H1 (cell line): ENCODE measurements at regions not wholly inside any gene's neighbourhood (a gene's known extent, or its start where the extent isn't known, plus 50 kb on each side); places are given as distances from the start of the nearest gene placed in this dataset.

Source experiments
- BACH1 ChIP-seq: IDR thresholded peaks from 2 replicates; pipeline ENCODE4 v1.6.1; 2012; ENCODE audit warnings: low read length, improper control_type of control experiment
- CHD2 ChIP-seq: IDR thresholded peaks from 2 replicates; pipeline ENCODE4 v1.6.1; 2012; ENCODE audit warnings: low read length, improper control_type of control experiment
- FOSL1 ChIP-seq: IDR thresholded peaks from 2 replicates; pipeline ENCODE4 v1.6.1; 2011; ENCODE audit warnings: mild to moderate bottlenecking, low read depth, low read length, moderate library complexity; ENCODE audit not compliant: insufficient read depth
- SUZ12 ChIP-seq: fragments of 200-600 bp; sonication (generic); IDR thresholded peaks from 2 replicates; pipeline ENCODE4 v1.6.1; 2012; ENCODE audit warnings: mild to moderate bottlenecking, inconsistent platforms, low read length, moderate library complexity, mixed read lengths
- TAF1 ChIP-seq: IDR thresholded peaks from 2 replicates; pipeline ENCODE4 v1.6.1; 2011; ENCODE audit warnings: mild to moderate bottlenecking, low read depth, low read length
- TF ChIP-seq, protein P1 (sequence below): fragments of 300-600 bp; sonication (generic); IDR thresholded peaks from 2 replicates; pipeline ENCODE4 v1.7.1; 2012; ENCODE audit warnings: low read length, moderate library complexity, mild to moderate bottlenecking, inconsistent platforms; ENCODE audit not compliant: insufficient replicate concordance
- TF ChIP-seq, protein P2 (sequence below): IDR thresholded peaks from 2 replicates; pipeline ENCODE4 v1.6.1; 2011; ENCODE audit warnings: low read length, improper control_type of control experiment
- TF ChIP-seq, protein P3 (sequence below), 3 experiments: IDR thresholded peaks; 1 replicate in 2 of 3; 2 replicates in 1 of 3; pipeline versions ENCODE4 v1.5.1 to v1.6.1; 2011; ENCODE audit warnings: low read length in 3 of 3, mild to moderate bottlenecking in 3 of 3, inconsistent platforms in 2 of 3, low read depth in 1 of 3, moderate library complexity in 1 of 3; ENCODE audit not compliant: insufficient read depth in 1 of 3; ENCODE audit errors: control extremely low read depth in 1 of 3

- TF ChIP-seq, protein P1, sequence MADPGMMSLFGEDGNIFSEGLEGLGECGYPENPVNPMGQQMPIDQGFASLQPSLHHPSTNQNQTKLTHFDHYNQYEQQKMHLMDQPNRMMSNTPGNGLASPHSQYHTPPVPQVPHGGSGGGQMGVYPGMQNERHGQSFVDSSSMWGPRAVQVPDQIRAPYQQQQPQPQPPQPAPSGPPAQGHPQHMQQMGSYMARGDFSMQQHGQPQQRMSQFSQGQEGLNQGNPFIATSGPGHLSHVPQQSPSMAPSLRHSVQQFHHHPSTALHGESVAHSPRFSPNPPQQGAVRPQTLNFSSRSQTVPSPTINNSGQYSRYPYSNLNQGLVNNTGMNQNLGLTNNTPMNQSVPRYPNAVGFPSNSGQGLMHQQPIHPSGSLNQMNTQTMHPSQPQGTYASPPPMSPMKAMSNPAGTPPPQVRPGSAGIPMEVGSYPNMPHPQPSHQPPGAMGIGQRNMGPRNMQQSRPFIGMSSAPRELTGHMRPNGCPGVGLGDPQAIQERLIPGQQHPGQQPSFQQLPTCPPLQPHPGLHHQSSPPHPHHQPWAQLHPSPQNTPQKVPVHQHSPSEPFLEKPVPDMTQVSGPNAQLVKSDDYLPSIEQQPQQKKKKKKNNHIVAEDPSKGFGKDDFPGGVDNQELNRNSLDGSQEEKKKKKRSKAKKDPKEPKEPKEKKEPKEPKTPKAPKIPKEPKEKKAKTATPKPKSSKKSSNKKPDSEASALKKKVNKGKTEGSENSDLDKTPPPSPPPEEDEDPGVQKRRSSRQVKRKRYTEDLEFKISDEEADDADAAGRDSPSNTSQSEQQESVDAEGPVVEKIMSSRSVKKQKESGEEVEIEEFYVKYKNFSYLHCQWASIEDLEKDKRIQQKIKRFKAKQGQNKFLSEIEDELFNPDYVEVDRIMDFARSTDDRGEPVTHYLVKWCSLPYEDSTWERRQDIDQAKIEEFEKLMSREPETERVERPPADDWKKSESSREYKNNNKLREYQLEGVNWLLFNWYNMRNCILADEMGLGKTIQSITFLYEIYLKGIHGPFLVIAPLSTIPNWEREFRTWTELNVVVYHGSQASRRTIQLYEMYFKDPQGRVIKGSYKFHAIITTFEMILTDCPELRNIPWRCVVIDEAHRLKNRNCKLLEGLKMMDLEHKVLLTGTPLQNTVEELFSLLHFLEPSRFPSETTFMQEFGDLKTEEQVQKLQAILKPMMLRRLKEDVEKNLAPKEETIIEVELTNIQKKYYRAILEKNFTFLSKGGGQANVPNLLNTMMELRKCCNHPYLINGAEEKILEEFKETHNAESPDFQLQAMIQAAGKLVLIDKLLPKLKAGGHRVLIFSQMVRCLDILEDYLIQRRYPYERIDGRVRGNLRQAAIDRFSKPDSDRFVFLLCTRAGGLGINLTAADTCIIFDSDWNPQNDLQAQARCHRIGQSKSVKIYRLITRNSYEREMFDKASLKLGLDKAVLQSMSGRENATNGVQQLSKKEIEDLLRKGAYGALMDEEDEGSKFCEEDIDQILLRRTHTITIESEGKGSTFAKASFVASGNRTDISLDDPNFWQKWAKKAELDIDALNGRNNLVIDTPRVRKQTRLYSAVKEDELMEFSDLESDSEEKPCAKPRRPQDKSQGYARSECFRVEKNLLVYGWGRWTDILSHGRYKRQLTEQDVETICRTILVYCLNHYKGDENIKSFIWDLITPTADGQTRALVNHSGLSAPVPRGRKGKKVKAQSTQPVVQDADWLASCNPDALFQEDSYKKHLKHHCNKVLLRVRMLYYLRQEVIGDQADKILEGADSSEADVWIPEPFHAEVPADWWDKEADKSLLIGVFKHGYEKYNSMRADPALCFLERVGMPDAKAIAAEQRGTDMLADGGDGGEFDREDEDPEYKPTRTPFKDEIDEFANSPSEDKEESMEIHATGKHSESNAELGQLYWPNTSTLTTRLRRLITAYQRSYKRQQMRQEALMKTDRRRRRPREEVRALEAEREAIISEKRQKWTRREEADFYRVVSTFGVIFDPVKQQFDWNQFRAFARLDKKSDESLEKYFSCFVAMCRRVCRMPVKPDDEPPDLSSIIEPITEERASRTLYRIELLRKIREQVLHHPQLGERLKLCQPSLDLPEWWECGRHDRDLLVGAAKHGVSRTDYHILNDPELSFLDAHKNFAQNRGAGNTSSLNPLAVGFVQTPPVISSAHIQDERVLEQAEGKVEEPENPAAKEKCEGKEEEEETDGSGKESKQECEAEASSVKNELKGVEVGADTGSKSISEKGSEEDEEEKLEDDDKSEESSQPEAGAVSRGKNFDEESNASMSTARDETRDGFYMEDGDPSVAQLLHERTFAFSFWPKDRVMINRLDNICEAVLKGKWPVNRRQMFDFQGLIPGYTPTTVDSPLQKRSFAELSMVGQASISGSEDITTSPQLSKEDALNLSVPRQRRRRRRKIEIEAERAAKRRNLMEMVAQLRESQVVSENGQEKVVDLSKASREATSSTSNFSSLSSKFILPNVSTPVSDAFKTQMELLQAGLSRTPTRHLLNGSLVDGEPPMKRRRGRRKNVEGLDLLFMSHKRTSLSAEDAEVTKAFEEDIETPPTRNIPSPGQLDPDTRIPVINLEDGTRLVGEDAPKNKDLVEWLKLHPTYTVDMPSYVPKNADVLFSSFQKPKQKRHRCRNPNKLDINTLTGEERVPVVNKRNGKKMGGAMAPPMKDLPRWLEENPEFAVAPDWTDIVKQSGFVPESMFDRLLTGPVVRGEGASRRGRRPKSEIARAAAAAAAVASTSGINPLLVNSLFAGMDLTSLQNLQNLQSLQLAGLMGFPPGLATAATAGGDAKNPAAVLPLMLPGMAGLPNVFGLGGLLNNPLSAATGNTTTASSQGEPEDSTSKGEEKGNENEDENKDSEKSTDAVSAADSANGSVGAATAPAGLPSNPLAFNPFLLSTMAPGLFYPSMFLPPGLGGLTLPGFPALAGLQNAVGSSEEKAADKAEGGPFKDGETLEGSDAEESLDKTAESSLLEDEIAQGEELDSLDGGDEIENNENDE: no peak
- TF ChIP-seq, protein P2, sequence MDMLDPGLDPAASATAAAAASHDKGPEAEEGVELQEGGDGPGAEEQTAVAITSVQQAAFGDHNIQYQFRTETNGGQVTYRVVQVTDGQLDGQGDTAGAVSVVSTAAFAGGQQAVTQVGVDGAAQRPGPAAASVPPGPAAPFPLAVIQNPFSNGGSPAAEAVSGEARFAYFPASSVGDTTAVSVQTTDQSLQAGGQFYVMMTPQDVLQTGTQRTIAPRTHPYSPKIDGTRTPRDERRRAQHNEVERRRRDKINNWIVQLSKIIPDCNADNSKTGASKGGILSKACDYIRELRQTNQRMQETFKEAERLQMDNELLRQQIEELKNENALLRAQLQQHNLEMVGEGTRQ: no peak
- TF ChIP-seq, protein P3, sequence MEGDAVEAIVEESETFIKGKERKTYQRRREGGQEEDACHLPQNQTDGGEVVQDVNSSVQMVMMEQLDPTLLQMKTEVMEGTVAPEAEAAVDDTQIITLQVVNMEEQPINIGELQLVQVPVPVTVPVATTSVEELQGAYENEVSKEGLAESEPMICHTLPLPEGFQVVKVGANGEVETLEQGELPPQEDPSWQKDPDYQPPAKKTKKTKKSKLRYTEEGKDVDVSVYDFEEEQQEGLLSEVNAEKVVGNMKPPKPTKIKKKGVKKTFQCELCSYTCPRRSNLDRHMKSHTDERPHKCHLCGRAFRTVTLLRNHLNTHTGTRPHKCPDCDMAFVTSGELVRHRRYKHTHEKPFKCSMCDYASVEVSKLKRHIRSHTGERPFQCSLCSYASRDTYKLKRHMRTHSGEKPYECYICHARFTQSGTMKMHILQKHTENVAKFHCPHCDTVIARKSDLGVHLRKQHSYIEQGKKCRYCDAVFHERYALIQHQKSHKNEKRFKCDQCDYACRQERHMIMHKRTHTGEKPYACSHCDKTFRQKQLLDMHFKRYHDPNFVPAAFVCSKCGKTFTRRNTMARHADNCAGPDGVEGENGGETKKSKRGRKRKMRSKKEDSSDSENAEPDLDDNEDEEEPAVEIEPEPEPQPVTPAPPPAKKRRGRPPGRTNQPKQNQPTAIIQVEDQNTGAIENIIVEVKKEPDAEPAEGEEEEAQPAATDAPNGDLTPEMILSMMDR (IDR thresholded peaks at IDR 0.05; ENCODE audit: control extremely low read depth in 1 of 3, insufficient read depth in 1 of 3, low read depth in 1 of 3, low read length in 3 of 3): no peak
- no peak for TF ChIP-seq TAF1
- TF ChIP-seq SUZ12: no peak
- TF ChIP-seq BACH1: no peak
- TF ChIP-seq FOSL1: no peak
- TF ChIP-seq CHD2: no peak
These were observed 91.6 kb upstream of the CXorf51A start (continued) for GRCh38 chrX:146906166-146906565.
